Head of caudate nucleus (tissue), 42 donors: ENCODE measurements at regions not wholly inside any gene's neighbourhood (a gene's known extent, or its start where the extent isn't known, plus 50 kb on each side); places are given as distances from the start of the nearest gene placed in this dataset.

Experiments used
- DNase-seq, 42 donors: peaks; one replicate each; pipeline versions ENCODE4 v3.0.0 to v3.0.0-alpha.2; 2020 to 2021; ENCODE audit warnings: mixed read lengths in 7 of 42
- intact Hi-C: fragments of 100-400 bp; cut with DNase I; formaldehyde crosslinking; loops from one replicate; pipeline ENCODE4 v1.15.0; 2022

DNA sequence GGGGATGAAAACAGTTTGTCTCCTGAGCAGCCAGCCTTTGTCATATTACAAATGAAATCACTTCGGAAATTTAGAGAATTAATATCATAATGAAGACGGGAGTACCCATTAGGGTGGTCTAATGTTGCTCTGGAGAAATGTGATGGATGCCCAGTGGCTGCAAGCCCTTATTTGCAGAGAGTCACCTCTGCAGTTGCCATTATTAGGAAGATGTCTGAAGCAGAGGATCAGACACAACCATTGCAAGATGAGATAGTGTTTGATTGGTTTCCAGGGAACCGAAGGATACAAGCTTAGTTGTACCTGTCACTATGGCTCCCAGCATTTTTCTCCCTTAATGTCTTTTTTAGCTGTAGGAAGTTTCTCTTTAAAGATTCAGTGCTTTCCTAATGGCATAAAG is 272.4 kb downstream of the FIGN start:
- DNase-seq: no peak
- intact Hi-C loops: no loop called here

DNA sequence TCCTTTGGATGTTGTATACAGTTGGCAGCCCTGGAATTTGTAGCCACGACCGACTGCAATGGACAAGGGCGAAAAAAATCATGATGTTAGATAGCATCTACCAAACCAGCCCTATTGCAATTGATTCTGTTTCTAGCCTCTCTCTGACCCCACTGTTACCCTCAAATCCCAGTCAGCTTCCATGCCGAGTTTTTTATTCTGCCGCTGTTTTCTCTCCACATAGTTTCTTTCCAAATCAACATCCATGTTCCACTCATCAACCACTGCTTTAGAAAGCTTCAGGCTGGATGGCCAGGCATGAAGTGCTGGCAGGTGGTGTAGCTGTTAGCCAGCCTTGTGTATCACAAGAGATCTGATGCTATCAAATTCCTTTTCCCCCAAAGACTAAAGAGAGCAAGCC is 272.8 kb downstream of the FIGN start:
- intact Hi-C loops: no loop called here

DNA sequence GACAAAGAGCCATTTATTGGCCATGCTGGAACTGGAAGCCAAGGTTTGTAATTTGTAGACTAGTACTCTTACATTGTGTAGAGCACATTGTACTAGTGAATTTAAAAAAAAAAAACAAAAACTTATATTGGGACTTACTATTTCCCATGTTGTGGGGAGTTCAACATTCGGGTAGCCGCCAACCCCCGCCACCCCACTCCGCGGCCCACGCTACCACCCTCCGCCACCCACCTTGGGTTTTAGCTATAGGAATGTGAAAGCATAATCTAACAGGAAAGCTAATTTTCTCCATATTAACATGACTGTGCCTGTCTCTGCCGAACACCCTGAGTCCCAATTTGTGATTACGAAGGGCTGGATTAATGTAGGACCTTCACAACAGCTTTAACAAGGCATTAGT is 275.8 kb downstream of the FIGN start:
- intact Hi-C loops: no loop called here

More for the DNA sequence above, 272.8 kb downstream of the FIGN start:
- DNase-seq: no peak

DNA sequence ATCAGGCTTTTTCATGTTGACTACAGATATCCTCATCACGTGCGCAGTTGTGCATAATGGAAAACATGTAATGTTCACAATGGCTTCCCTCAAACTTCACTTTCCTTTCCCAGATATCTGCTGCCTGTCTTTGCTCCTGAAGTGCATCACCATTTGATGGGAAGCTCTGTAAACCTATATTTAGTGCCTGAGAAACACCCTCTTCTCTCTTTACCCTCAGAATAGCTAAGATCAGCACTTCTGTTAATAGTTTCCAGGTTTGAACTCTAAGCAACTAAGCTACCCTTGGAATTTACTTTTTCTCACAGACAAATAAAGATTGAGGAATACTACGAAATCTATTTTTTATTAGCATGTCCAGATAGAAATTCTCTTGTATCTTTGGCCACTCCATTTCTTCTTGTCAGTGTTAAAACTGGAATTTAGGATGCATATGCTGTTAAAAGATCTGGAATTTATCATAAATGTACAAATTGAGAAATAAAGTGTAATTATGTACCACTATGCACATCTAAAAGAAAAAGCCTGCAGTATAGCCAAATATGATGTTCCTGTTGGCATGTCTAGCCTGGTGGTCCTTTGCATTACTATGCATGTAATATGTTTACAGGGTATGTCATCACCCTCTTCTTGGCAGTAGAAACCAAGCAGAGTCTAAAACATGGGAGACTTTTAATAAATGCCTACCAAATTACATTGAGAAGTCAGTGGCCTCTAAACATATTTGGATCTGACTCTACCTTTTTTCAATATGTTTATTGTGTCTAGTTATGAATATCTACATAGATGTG is 278.7 kb downstream of the FIGN start:
- no peak for DNase-seq
- intact Hi-C loops: no loop called here

More for the DNA sequence above, 275.8 kb downstream of the FIGN start:
- DNase-seq: no peak

DNA sequence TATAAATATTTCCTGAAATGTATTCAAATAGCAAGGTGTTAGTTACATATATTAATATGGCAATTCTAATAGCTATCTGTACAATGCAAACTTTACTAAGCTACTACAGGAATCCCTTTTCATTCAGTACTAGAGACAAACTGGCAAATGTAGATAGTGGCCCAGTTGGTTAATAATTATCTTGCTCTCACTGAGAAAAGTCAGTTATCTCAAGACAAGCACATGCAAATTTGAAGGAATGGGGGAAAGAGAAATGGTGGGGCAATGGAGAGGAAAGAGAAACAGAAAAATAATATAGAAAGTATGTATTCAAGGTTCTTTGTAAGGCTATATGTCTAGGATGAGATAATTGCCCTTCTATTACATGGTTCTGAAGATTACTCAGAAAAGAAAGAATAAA is 280.0 kb downstream of the FIGN start:
- DNase-seq: no peak
- intact Hi-C loops: no loop called here

DNA sequence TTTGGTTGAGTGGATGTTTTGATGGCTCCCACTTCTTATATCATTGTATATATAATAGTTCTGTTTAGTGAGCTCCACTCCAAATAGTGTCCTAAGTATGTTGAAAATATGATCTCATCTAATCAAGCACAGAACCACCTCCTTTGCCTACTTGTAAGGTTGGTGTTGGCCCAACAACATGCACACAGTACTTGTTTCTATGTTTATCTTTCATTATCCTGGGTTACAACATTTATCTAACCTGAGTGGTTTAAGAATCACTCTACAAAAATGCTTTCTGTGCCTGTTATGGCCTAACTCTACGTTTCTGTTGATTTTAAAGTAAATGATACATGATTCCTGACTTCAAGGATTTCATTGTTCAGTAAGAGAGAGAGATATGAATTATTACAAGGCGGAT is 281.9 kb downstream of the FIGN start:
- DNase-seq: no peak
- intact Hi-C loops: no loop called here

DNA sequence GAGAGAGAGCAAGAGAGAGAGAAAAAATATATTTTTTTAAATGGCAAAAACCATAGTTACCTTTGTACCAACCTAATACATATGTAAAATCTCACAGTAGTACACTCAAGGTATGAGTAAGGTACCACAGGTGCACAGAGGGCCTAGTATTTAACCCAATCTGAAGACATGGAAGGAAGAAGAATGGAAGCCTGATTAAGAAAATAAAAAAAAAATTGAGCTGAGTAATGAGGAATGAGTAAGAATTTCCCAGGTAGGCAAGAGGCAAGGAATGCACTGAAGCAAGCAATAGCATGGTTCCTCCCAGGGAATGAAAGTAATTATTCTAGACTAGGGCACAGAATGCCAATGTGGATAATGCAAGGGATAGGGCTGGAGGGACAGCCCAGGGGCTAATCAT is 294.2 kb downstream of the FIGN start:
- DNase-seq: no peak
- intact Hi-C loops: no loop called here

DNA sequence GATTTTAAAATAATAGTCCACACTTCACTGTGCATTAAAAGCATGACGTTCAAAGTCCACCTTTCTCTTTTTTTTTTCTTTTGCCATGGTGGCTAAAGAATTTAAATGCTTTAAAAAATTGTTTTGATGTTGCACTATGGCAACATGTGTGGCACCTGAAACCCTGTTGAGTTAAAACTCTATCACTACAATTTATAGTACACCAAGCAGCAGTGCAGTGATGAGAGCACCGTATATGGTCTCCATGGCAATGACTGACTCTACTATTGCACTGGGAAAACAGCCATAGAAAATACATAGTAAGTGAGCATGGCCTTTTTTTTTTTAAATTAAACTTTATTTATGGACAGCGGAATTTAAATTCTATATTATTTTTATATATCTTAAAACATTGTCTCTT is 298.8 kb downstream of the FIGN start:
- no peak for DNase-seq
- intact Hi-C loops: no loop called here

DNA sequence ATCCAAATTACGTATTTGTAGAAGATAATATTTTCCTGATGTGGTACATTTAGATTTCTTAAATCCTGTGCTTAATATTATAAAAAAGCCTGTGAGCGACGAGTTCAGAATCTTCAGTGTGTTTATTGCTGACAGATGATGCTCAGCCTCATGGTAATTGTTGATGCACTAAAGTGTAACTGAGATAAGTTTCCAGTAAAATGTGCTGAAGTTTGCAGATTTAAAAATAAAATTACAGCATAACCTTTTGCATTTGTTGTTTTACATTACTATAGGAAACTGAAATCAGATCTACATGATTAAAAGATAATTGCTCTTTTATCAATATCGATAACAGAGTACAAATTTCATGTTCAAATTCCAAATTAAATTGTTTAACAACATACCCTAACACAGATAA is 307.6 kb downstream of the FIGN start:
- DNase-seq: no peak
- intact Hi-C loops: no loop called here

DNA sequence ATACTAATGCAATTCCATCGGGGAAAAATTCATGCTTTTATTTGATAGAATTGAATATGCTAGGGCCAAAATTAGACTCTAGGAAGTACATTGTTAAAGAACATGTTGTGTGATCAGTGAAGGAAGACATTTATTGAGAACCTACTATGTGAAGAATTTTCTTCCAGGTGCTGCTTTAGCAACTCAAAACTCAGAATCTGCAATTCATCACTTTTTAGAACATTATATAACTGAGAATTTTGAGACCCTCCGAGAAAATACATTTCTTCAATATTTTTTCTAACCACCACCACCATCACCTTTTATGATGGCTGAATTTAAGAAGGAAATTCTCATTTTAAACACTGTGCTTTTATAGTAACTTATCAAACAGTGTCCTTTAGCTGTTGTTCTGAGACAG is 315.2 kb downstream of the FIGN start:
- intact Hi-C loops: no loop called here

DNA sequence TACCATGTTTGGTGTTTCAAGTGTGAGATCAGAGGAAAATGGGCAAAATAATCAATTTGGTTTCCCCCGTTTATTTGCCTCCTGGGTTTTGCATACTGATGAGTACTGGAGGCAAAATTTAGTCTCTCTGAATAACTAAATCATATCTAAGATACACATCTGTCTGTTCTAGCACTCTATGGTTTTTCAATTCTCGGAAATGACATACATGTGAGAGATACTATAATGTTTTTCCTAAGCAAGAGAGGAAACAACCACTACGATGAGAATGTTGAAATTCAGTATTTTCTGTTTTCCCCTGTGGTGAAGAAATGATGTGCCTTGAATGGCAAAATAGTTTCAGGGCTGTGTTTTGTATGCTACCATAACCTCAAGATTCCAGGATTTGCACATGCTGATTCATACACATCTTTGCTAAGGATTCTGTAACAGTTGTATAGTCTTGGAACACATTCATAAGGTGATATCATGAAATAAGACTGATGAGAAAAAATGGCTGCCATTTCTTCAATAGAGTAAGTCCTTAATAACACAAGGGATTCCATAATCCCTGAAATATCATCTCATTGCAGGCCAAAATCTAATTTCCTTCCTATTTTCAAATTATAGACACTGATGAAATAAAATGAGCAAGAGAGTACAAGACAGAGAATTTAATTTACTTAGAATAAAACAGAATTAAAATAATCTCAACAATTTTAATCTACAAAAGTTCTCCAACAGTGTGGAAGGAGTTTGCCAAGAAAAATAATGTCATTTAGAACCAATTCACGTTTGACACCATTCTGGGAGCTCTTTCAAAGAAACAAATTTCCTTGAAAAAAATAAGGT is 316.6 kb downstream of the FIGN start:
- intact Hi-C loops: no loop called here
- DNase-seq: no peak

More for the DNA sequence above, 315.2 kb downstream of the FIGN start:
- DNase-seq: no peak

DNA sequence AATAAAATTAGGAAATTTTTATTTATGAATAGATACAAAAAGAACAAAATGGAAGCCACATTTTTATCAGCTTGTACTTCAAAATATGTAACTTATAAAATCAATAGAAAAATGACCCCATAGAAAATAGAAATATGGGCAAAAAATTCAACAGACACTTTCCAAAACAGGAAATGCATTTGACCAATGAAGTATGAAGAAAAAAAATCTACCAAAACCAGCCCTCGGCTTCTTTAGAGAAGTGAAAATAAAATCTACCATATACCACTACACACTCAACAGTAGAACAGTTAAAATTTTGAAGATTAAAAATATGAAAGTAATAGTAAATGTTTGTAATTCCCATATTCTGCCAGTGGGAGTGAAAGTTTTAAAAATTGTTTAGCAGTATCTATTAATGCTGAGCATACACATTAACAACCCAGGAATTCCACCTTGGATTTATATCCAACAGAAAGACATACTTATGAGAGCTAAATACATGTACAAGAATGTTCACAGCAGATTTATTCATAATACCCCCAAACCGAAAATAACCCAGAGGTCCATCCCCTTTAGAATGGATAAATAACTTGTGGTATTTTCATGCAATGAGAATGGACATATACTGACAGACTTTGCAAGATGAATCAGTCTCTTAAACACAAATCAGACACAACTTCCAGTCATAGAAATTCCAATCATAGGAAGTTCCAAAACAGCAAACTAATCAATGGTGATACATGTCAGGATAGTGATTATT is 318.0 kb downstream of the FIGN start:
- intact Hi-C loops: no loop called here
- no peak for DNase-seq

DNA sequence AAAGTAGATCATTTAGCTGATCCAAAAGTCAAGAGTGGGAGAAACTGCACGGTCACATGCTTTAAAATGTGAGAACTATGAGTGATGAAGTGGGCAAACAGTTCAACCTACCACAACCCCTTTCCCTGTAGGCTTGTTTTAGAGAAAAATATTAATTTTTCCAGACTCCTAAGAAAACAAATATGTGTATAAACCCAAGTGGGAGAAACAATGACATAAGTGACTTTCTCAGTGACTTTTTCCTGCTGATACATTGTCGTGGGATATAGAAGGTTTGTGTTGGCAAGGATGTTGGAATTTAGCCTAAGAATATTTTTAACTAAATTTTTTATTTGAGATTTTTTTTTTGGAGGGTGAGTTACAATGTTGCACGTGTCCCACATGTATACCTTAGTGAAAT is 321.7 kb downstream of the FIGN start:
- intact Hi-C loops: no loop called here
- DNase-seq: no peak

DNA sequence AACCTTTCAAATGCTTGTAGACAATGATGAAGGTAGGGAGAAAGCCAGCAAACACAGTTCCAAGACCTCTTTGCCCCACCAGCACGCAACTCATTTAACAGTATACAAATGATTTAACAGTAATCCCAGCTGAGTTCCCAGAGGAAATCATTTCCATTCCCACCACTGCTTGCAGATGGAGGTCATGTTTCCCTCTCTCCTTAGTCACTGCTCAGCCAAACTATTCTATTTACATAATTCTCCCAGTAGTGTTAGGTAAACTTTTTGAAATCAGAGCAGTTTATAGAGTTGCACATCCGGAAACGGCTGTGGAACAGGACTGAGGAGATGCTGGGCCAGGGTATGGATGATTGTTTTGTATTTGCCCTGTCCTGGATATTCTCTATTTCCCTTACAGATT is 328.5 kb downstream of the FIGN start:
- intact Hi-C loops: no loop called here

DNA sequence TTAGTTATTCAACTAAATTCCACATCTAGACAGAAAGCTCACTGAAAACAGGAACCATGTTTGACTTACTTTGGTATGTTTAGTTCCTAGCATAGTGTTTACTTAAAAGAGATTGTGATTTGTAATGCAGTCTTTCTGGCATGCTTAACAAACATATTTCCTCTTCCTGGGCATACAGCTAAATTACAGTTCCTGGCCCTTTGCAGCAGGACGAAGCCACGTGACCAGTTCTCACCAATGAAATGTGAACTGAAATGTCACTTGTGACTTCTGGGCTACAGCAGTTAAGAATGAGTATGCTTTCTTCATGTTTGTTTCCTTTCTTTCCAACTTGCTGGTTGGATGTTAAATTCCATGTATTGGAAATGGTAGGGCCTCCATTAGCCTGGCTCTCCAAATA is 330.5 kb downstream of the FIGN start:
- intact Hi-C loops: no loop called here
- no peak for DNase-seq

More for the DNA sequence above, 328.5 kb downstream of the FIGN start:
- DNase-seq: no peak

DNA sequence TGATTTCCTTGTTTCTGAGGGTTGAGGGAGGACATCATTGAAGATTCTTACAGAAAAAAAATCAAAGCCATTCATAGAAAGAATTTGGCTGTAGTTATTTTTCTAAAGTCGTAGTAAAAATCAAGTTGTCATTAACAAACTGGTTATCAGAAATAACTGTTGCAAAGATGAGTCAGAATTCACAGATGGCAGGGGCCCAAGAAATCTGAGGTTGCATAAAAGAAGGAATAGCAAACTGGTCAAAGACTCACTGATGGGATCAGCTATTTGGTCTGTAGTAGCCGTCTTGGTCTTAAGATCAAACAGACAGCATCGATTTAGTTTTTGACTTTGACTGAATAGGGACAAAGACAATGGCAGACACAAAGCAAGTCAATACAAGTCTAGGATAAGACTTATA is 334.3 kb downstream of the FIGN start:
- intact Hi-C loops: no loop called here
- no peak for DNase-seq

DNA sequence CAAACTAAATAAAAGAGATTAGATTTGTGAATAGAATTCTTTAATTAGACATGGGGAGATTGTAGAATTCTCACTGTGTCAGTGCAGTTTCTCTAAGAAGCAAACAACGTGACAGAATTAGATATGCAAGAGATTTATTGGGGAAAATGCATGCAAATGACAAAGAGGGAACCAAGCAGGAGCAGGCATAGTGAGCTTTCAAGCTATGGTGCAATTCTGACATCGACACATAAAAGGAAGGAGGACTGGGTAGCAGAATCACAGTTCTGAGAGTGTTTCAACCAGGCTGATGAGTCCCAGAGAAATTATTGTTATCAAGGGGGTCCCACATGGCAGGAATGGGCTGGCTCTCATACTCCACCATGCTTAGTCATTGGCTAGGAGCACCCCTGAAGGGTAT is 338.4 kb downstream of the FIGN start:
- no peak for DNase-seq
- intact Hi-C loops: no loop called here

DNA sequence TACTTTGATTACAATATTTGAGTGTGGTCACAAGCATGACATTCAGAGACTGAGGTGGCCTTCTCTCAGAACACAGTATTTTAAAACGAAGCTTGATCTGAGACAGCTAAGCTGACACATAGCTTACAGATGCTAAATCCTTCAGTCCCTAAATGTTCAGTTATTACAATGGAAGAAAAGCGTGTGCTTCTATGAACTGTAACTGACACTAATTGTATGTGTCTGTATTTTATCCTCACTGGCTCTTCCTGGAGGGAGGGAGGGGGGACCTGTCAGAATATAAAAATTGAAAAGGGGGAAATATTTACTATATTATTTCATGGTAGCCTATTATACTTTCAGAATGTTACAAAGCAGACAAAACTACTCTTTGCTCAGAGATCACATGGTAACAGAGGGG is 340.2 kb downstream of the FIGN start:
- DNase-seq: no peak
- intact Hi-C loops: no loop called here

DNA sequence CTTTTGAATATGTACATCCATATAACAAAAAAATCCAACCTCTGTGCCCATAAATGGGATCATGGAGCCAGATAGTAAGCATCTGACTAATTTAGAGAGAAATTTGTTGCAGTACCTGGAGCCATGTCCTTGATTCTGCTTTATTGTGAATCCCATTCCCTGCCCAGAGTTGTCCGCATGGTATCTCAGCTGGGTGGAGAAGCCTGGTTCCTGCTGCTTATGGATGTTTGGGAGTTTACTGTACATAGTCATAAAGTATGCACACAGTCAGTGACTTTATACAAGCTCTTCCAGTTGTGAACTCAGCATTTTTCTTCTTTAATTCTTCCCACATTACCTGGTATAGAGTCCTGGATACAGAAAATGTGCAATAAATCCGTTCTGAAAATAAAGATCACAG is 346.0 kb downstream of the FIGN start:
- intact Hi-C loops: no loop called here
- DNase-seq: no peak

DNA sequence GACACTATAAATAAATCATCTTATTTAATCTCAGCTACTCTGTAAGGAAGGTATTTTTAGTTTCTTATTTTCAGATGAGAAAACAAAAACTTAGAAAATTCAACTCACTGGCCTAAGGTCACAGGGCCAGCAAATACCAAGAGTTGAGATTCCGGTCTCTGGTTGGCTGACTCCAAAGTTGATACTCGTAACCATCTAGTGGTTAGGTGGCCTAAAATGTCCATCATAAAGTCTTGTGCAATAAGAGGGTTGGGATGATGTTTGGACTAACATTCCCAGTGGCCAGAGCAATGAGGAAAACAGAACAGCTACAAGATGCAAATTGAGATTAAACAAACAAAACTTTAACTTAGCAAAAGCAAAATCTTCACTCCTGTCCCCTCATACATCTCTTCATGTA is 360.3 kb downstream of the FIGN start:
- intact Hi-C loops: no loop called here
- DNase-seq: no peak
